HG02642 (cell line): ENCODE measurements at regions not wholly inside any gene's neighbourhood (a gene's known extent, or its start where the extent isn't known, plus 50 kb on each side); places are given as distances from the start of the nearest gene placed in this dataset.
"Not testable (repeated sequence)": the region's sequence is repeated elsewhere in the genome, so short reads cannot be mapped to it uniquely, and the experiment has no call there.

Experiments
- ATAC-seq: cut with Tn5 transposase; IDR thresholded peaks from one replicate; pipeline ENCODE4 v1.9.1; 2021; ENCODE audit warnings: mild to moderate bottlenecking; ENCODE audit not compliant: unreplicated experiment, poor library complexity

DNA sequence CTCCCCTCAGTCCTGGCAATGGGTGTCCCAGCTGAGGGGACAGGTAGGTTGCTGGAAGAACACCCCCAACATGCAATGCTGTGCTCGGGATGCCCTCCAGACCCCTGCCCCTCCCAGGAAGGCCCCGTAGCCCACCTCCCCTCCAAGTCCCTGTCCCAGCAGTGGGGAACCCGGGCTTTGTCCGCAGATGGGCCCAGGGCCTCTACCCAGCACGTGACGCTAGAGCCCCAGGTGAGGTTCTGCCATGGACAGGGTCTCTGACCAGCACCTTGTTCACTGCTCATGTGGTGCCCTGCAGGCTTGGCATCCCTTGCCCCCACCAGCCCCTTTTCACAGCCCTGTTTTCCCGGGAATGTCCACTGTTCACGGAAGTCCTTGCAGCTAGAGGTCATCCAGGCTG is 220.0 kb upstream of the SGCG start:
- ATAC-seq: no peak

DNA sequence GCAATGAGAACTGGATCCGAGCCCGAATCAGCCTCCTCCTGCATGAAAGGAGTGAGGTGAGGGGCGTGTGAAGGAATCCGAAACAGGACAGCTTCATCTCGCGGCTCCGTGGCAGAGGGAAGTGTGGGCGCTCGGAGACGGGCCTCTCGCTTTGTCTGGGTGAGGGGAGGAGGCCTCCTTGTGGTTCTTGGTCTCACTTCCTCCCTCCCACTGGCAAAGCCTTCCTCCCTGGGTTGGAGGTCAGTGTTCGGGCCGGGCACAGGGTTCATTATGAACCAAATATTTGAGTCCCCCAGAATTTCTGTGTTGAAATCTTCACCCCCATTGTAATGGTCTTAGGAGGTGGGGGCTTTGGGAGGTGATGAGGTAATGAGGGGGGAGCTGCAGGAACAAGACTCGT is 219.4 kb upstream of the SGCG start:
- ATAC-seq: not testable (repeated sequence)

DNA sequence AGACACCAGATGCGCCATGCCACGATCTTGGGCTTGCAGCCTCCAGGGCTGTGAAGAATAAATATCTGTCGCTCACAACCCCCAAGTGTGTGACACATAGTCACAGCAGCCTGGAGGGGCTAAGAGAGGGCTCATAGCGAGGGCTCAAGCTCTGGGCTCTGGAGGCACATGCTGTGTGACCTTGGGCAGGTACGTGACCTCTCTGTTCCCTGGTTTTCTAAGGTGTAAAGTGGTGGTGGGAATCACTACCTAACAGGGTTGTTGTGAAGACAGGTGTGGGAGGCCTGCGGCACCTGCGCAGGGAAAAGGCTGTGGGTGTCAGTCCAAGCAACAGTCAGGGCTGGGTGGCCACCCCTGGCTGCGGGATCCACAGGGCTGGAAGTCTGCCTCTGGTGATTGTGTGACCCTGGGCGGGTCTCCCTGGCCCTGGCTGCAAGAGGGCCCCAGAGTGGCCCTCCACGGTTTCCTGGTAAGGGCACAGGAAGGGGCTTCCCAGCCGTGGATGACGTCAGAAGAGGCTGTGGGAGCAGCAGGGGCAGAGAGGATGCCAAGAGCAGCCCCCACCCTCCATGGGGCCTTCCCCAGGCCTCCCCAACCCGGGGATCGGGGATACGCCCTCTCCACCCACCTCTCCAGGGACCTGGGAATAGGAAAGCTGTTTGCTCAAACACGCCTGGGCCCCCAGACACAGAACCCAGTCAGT is 218.8 kb upstream of the SGCG start:
- ATAC-seq: no peak

DNA sequence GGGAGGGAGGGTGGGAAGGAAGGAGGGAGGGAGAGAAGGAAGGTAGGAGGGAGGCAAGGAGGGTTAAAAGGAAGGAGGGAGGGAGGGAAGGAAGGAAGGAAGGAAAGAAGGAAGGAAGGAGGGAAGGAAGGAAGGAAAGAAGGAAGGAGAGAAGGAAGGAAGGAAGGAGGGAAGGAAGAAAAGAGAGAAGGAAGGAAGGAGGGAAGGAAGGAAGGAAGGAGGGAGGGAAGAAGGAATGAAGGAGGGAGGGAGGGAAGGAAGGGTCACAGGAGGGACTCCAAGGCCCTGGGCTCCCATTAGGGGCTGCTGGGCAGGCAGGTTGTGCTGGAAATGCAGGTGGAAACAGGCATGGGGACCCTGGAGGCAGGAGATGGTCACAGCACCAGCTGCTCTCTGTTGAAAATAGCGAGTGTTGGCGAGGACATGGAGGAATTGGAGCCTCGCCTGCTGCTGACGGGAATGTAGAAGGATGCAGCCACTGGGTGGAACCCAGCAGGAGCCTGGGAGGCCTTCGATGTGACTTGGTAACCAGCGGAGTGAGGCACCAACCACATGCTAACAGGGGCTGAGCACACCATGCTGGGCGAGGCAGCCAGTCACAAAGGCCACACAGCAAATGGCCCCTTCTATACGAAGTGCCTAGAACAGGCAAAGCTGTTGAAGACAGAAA is 217.3 kb upstream of the SGCG start:
- not testable (repeated sequence) for ATAC-seq

DNA sequence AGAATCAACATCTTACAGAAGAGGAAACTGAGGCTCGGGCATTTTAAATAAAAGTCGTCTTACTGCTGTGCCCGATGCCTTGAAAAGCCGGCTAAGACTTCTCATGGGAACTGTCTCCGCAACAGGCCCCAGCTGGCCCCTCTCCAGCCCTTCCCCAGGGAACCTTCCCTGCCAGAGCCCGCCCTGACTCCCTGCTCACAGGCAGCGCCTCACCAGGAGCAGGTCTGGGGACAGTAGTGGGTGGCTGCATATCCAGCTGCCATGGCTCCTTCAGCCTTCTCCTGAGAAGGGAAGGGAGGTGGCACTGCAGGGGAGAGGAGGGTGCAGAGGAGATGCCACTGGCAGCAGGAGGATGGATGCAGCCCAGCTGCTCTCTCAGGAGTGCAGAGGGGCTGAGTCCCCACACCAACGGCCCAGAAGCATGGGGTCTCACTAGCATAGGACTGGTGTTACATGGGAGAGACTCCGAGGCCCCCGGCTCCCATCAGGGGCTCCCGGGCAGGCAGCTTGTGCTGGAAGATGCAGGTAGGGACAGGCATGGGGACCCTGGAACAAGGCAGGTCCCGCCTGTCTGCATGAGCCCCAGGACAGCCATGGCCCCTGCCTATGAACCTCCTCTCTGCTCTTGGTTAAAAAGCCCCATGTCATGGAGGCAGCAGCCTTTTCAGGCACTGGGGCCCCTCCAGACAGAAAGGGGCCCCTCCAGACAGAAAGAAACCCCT is 216.4 kb upstream of the SGCG start:
- no peak for ATAC-seq

DNA sequence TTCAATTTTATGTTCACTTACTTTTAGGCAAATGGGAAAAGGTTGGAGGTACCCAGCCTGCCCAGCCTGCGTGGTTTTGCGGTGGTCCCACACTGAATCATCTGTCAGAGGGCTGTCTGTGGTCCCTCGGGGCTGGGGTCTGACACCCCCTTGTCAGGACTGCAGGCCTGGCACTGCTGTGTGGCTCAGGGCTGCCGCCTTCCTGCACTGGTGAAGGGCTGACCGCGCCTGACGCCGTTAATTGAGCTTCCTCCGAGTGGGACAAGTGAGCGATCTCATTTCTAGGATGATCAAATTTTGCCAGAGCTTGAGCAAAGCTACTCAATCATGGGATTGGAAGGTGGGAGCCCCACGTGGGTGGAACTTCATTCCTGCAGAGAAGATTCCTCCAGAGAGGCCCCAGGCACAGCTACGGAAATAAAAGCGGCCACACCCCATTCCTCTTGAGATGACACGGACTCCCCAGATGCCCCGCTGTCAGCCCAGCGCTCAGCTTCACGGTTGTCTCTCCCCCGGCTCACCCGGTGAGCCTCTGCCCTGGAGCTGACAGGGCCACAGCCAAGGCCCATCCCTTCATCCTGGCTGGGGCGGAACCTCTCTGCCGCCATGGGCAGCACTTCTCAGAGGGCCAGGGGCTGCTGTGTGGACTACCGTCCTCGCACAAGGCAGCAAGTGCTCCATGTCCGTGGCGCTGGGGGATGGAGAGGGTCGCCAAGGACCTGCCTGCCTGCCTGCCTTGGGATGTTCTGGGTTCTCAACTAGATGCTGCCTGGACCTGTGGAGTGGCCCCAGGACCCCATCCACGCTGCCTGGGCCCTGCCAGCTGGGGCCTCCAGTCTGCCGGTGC is 215.5 kb upstream of the SGCG start:
- ATAC-seq: not testable (repeated sequence)

DNA sequence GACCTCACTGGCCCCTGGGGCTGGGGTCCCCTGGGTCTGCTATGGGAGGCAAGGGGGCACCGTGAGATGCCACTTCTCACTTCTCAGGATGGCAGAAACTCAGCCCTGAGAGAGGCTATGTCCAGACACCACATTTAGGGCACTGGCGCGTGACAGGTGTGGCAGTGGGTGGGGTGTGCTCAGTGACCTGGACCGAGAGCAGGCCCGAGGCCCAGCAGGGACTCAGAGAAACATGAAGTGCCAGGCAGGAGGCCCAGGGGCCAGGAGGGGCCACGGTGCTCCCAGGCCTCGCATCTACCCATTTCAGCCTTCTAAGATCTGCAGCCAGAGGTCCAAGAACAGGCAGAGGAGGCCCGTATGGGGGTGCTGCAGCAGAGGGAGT is 214.9 kb upstream of the SGCG start:
- not testable (repeated sequence) for ATAC-seq

DNA sequence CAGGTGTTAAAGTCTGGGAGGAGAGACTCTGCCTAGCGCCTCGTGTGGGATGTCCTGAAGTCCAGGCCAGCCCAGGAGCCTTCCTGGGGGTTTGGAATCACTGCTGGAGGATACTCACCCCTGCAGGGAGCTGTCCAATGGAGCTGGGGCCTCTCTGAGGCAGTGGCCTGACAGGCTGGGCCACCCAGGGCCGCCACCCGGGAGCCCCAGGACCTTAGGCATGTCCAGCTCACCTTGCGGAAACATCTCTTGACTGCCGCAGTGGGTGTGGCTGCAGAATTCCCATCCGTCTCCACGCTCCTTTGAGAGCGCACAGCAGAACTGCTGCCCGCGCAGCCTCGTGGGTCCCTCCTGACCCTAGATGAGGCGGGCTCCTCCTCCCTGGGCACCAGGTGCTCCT is 214.0 kb upstream of the SGCG start:
- ATAC-seq: not testable (repeated sequence)

DNA sequence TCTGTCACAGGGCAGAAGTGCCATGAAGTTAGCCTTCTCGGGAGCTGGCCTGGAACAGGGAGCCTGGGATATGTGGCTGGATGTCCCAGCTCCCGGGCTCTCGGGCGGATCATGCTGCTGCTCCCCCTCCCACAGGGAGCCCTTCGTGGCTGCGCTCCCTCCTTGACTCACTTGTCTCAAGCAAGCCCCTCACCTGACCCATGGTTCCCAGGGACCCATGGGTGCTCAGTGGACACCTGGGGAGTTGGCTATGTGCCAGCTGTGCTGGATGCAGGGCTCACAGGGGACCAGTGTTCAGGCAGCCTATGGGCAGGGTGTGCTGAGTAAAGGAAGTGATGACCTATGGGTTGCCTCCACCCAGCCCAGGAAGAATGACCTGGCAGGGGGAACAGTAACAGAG is 213.1 kb upstream of the SGCG start:
- ATAC-seq: no peak

DNA sequence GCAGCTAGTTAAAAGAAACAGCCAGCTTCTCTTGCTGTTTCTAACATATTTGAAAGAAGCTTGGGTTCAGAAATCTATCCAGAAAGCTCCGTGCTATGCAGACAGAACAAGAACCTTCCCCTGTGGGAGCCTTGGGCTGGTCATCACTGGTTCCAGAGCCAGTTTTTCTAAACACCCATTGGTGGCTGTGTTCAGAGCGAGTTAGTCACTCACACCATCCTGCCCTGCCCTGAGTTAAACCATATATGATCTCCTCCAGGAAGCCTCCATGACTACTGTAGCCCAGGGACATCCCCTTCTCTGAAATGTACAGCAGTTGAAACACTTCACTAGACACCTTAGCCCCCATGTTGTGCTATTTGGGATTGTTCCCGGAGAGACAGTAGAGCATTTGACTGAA is 200.8 kb upstream of the SGCG start:
- ATAC-seq: no peak

DNA sequence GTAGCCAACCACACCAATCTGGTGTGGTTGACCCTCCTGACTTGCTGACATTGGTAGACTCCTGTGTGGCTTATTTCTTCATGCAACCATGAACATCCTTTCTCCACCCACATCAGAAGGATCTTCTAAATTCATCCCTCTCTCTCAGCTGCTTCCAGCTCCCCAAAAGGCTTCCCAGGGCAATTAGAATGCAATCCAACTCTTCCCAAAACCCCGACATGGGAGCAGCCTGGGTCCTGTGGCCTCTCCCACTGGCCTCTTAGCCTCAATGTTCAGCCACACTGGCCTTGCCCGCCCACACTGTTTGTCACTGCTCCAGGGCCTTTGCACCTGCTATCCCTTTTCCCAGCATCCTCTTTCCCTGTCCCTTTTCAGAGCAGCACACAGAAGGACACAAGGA is 199.8 kb upstream of the SGCG start:
- ATAC-seq: no peak

DNA sequence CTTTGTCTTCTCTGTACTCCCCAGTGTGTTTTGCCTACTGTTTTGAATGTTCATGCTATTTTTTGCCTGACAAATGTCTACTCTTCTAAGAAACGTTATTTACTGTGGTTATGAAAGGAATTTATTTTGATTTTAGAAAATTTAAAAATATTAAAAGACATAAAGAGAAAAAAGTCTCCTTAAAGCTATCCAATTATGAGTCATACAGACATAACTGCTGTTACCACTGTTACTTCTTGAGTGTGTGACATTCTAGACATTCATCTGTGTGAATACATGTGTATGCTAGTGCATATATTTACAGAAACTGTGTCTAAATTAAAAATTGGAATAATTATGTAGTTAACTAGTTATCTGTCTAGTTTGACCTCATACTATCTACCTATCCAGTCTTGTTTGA is 187.6 kb upstream of the SGCG start:
- ATAC-seq: no peak

DNA sequence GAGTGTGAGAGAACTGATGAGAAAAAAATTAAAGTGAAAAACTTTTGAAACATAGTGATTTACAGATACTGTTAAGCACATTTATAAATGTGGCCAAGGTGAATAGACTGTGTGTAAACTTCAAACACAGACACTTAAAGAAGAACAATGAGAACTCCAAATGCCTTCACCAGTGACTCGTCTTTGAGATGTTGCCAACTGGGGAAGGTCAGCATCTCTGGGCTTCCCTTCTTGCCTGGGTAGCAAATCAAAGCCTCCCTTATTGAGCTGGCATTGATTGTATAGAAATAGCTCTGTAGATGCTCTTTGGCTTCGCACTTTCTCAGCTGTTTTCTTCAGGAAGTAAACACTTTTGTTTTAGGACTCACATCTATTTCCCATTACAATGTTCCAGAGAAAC is 177.3 kb upstream of the SGCG start:
- no peak for ATAC-seq

DNA sequence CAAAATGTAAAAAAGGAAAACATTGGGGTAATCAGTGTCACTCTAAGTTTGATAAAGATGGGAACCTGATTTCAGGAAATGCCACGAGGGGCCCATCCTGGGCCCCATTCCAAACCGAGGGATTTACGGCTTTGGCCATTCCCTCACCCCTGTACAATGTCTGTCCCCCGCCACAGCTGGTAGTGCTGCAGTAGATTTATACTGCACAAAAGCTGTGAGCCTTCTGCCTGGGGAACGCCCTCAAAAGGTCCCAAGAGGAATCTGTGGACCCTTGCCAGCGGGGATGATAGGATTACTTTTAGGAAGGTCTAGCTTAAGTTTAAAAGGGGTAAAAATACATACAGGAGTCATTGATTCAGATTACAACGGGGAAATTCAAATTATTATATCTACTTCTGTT is 173.4 kb upstream of the SGCG start:
- no peak for ATAC-seq

DNA sequence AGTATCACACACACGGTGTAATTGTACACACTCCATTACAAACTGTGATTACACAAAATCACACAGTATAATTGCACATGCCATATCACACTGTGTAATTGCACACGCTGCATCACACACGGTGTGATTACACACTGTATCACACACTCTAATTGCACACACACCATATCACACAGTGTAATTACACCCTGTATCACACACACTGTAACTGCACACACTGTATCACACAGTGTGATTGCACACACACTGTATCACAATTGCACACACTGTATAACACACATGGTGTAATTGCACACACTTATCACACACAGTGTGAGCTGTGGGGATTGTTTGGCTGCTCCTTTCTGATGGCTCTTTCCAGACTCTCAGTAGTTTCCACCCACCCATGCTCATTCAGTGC is 162.6 kb upstream of the SGCG start:
- no peak for ATAC-seq

DNA sequence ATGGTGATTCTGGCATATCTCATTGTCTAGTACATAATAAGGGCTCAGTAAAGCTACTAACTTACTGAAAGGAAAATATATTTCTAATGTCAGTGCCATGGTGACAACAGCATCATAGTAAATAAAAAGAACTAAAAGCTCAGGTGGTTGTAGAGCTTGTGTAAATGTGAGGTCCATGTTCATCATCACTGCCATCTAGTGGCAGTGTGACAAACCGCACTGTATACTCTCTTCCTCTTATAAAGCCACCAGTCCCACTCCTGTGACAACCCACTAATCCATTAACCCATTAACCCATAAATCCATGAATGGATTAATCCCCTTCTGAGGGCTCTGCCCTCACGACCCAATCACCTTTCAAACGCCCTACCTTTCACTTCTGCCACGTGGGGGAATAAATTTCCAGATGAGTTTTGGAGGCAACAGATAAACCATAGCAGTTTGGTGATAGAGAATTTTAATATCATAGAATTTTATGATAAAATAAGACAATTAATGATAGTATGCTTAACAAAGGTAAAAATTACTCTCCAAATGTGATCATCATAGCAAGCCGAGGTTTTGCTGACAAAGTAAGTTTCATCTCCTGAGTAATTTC is 160.4 kb upstream of the SGCG start:
- peak; percentile 93 for ATAC-seq

DNA sequence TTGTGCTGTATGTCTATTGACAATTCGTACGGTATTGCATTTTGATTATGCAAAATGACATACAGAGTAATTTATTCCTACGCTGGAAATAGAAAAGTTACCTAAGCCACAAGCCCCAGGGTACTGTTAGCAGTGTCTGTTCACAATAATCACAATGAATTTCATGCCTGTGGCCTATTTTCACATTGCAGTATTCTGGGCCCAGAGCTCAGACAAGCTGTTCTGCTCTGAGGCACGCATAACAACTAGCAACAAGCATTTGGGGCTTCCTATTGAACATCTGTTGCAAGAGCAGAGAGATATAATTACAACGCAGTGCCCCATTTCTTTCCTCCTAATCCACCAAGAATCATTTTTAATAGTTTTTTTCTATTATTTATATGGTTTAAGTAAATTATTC is 158.9 kb upstream of the SGCG start:
- ATAC-seq: no peak

DNA sequence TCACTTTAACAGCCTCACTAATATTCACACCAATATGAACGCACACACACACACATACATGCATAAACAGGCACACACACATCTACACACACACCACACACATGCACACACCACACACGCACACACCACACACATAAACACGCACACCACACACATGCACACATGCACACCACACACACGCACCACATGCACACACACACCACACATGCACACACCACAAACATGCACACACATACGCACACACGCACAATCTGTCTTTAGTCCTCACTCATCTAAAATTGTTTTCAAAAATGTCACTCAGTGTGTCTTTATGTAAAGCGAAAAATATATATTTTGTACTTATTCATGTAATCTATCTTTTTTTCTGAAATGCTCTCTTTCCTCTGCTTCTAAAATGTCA is 158.1 kb upstream of the SGCG start:
- no peak for ATAC-seq

DNA sequence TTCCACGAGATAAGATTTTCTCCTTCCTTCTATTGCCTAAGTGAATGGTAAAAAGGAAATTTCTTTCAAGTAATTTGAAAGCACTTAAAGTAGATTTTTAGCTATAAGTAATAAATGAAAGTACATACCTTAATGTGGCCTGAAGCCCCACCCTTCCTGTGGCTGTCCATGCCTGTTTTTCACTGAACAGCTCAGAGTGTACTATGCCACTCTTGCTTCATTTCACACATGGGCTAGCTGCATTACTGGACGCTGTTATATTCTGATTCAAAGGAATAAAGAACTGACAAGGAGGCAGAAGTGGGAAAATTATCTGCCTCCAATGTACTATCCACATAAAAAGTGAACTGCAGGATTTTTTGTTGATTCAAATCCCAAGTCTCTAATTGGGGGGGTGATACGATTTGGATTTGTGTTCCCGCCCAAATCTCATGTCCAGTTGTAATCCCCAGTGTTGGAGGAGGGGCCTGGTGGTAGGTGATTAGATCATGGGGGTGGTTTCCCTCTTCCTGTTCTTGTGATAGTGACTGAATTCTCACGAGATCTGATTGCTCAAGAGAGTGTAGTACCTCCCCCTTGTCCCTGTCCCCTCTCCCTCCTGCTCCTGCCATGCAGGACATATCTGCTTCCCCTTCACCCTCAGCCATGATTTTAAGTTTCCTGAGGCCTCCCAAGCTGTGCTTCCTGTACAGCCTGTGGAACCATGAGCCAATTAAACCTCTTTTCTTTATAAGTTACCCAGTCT is 154.7 kb upstream of the SGCG start:
- ATAC-seq: no peak
